HCT116 (cell line): ENCODE measurements at regions not wholly inside any gene's neighbourhood (a gene's known extent, or its start where the extent isn't known, plus 50 kb on each side); places are given as distances from the start of the nearest gene placed in this dataset.

Experiments
- CTCF ChIP-seq, 3 experiments: fragments of 200-600 bp in 1 of 3; sonication (generic) in 1 of 3; IDR thresholded peaks in 2 of 3; conservative IDR thresholded peaks in 1 of 3; 2 replicates each; pipeline ENCODE4 v1.5.1; 2012 to 2017; ENCODE audit warnings: low read depth in 2 of 3, low read length in 2 of 3, antibody characterized with exemption in 1 of 3, borderline replicate concordance in 1 of 3, control low read depth in 1 of 3, mild to moderate bottlenecking in 1 of 3, mixed read lengths in 1 of 3, mixed run types in 1 of 3, moderate library complexity in 1 of 3; ENCODE audit not compliant: insufficient read depth in 1 of 3
- EZH2 ChIP-seq: fragments of 200-600 bp; sonication (generic); IDR thresholded peaks from 2 replicates; pipeline ENCODE4 v1.6.1; 2017; ENCODE audit warnings: antibody characterized with exemption, mixed run types
- EZH2phosphoT487 ChIP-seq: fragments of 200-600 bp; IDR thresholded peaks from 2 replicates; pipeline ENCODE4 v1.6.1; 2018; ENCODE audit warnings: antibody characterized with exemption, borderline replicate concordance
- MAX ChIP-seq: IDR thresholded peaks from 2 replicates; pipeline ENCODE4 v1.6.1; 2012
- POLR2A ChIP-seq: IDR thresholded peaks from 2 replicates; pipeline ENCODE4 v1.7.0; 2011; ENCODE audit warnings: borderline replicate concordance; ENCODE audit not compliant: insufficient read depth, insufficient read length; ENCODE audit errors: extremely low read depth
- POLR2AphosphoS5 ChIP-seq: IDR thresholded peaks from 2 replicates; pipeline ENCODE4 v1.6.1; 2011; ENCODE audit warnings: mild to moderate bottlenecking, low read depth, low read length, moderate library complexity
- RAD21 ChIP-seq: IDR thresholded peaks from 2 replicates; pipeline ENCODE4 v1.6.1; 2012; ENCODE audit warnings: low read depth, mild to moderate bottlenecking
- YY1 ChIP-seq: IDR thresholded peaks from 2 replicates; pipeline ENCODE4 v1.6.1; 2011; ENCODE audit warnings: low read length, low read depth, moderate library complexity, mild to moderate bottlenecking; ENCODE audit not compliant: insufficient replicate concordance; ENCODE audit errors: extremely low read depth
- ZBTB33 ChIP-seq: IDR thresholded peaks from 2 replicates; pipeline ENCODE4 v1.6.1; 2011; ENCODE audit warnings: mild to moderate bottlenecking, low read length, moderate library complexity; ENCODE audit not compliant: insufficient replicate concordance; ENCODE audit errors: extremely low read depth

GRCh38 chr2:57509189-57509588, 537.4 kb upstream of the VRK2 start:
- TF ChIP-seq YY1: no peak
- no peak for TF ChIP-seq CTCF (IDR thresholded peaks at IDR 0.05 in 2 of 3, conservative IDR thresholded peaks at IDR 0.05 in 1 of 3; ENCODE audit: borderline replicate concordance in 1 of 3, insufficient read depth in 1 of 3, low read depth in 2 of 3, low read length in 2 of 3)
- TF ChIP-seq POLR2A: no peak
- no peak for TF ChIP-seq POLR2AphosphoS5
- no peak for TF ChIP-seq EZH2phosphoT487
- no peak for TF ChIP-seq EZH2
- TF ChIP-seq MAX: no peak
- TF ChIP-seq ZBTB33: no peak
- TF ChIP-seq RAD21: no peak
